Spleen (tissue), 7 donors: ENCODE measurements at regions not wholly inside any gene's neighbourhood (a gene's known extent, or its start where the extent isn't known, plus 50 kb on each side); places are given as distances from the start of the nearest gene placed in this dataset.

ENCODE experiments used
- POLR2A ChIP-seq, 3 donors: fragments of 450-650 bp; IDR thresholded peaks; one replicate each; pipeline ENCODE4 v1.5.1; 2017; ENCODE audit warnings: antibody characterized with exemption in 3 of 3, mild to moderate bottlenecking in 1 of 3
- POLR2AphosphoS5 ChIP-seq, 3 donors: sonication (generic); formaldehyde crosslinking; IDR thresholded peaks; one replicate each; pipeline ENCODE4 v1.5.1; 2017; ENCODE audit warnings: antibody characterized with exemption in 3 of 3
- TF ChIP-seq, protein P1 (sequence below), 11 experiments: fragments of 200-600 bp in 7 of 11; fragments of 450-650 bp in 4 of 11; sonication (generic) in 4 of 11; IDR thresholded peaks in 8 of 11; conservative IDR thresholded peaks in 3 of 11; 1 replicate in 7 of 11; 2 replicates in 4 of 11; pipeline versions ENCODE4 v1.4.0 to v1.8.0; 2016 to 2021; ENCODE audit warnings: antibody characterized with exemption in 11 of 11, inconsistent platforms in 4 of 11, mild to moderate bottlenecking in 1 of 11
- donor health status: DM: no; HTN: no; CAD: no; lungs with moderate emphysema.
- donor health status: DM: no; HTN: no; CAD: no.
- donor health status: DM: no; HTN: no; CAD: no.

- TF ChIP-seq, protein P1, sequence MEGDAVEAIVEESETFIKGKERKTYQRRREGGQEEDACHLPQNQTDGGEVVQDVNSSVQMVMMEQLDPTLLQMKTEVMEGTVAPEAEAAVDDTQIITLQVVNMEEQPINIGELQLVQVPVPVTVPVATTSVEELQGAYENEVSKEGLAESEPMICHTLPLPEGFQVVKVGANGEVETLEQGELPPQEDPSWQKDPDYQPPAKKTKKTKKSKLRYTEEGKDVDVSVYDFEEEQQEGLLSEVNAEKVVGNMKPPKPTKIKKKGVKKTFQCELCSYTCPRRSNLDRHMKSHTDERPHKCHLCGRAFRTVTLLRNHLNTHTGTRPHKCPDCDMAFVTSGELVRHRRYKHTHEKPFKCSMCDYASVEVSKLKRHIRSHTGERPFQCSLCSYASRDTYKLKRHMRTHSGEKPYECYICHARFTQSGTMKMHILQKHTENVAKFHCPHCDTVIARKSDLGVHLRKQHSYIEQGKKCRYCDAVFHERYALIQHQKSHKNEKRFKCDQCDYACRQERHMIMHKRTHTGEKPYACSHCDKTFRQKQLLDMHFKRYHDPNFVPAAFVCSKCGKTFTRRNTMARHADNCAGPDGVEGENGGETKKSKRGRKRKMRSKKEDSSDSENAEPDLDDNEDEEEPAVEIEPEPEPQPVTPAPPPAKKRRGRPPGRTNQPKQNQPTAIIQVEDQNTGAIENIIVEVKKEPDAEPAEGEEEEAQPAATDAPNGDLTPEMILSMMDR (IDR thresholded peaks at IDR 0.05 in 8 of 11, conservative IDR thresholded peaks at IDR 0.05 in 3 of 11): no peak
- TF ChIP-seq POLR2A (IDR thresholded peaks at IDR 0.05) (no peak), POLR2AphosphoS5 (IDR thresholded peaks at IDR 0.05) (no peak)
Observed at GRCh38 chr18:14971461-14972185, 223.7 kb downstream of the ANKRD30B start.
